PC-9 (cell line): ENCODE measurements at regions not wholly inside any gene's neighbourhood (a gene's known extent, or its start where the extent isn't known, plus 50 kb on each side); places are given as distances from the start of the nearest gene placed in this dataset.

Experiments used
- BruUV-seq: library from RNA; stranded (reverse); fragments of 400-500 nt; replicated peaks from 2 replicates; lab custom pipeline; 2021; lab: Mats Ljungman, UMichigan
- CTCF ChIA-PET: fragments of 300-600 bp; sonication (Branson Sonifier 250); formaldehyde crosslinking; loops from one replicate; lab custom pipeline; 2022; ENCODE audit warnings: antibody characterized with exemption; lab: Charles Lee
- POLR2A ChIA-PET: fragments of 300-600 bp; sonication (Branson Sonifier 250); formaldehyde crosslinking; loops from one replicate; lab custom pipeline; 2022; ENCODE audit warnings: antibody characterized with exemption; ENCODE audit not compliant: unreplicated experiment; lab: Charles Lee
- DNase-seq, 2 experiments: peaks; one replicate each; pipeline versions ENCODE4 v3.0.0 to v3.0.0-alpha.2; 2015 to 2022; ENCODE audit warnings: mixed read lengths in 1 of 2
- H2AFZ ChIP-seq: fragments of 200-600 bp; sonication (generic); 2 replicates; pipeline ENCODE4 v1.8.1; 2017; ENCODE audit warnings: antibody characterized with exemption
- H3F3A ChIP-seq: fragments of 200-600 bp; sonication (generic); 2 replicates; pipeline ENCODE4 v1.8.1; 2017; ENCODE audit warnings: antibody characterized with exemption, mild to moderate bottlenecking, low read depth; ENCODE audit not compliant: insufficient read depth
- H3K27ac ChIP-seq: fragments of 200-600 bp; sonication (generic); 2 replicates; pipeline ENCODE4 v1.6.1; 2016; ENCODE audit warnings: mixed run types
- H3K27me3 ChIP-seq: fragments of 200-600 bp; sonication (generic); 2 replicates; pipeline ENCODE4 v1.6.1; 2016; ENCODE audit warnings: low read depth, mixed run types; ENCODE audit not compliant: insufficient read depth
- H3K36me3 ChIP-seq: fragments of 200-600 bp; sonication (generic); 2 replicates; pipeline ENCODE4 v1.6.1; 2016; ENCODE audit warnings: low read depth, mixed run types
- H3K4me1 ChIP-seq: fragments of 200-600 bp; sonication (generic); replicated peaks from 2 replicates; pipeline ENCODE4 v1.6.1; 2016; ENCODE audit warnings: mixed run types; ENCODE audit not compliant: insufficient read depth
- H3K4me2 ChIP-seq: fragments of 200-600 bp; sonication (generic); 2 replicates; pipeline ENCODE4 v1.6.1; 2017; ENCODE audit warnings: mixed run types
- H3K4me3 ChIP-seq: fragments of 200-600 bp; sonication (generic); 2 replicates; pipeline ENCODE4 v1.6.1; 2016; ENCODE audit warnings: mixed run types
- H3K79me2 ChIP-seq: fragments of 200-600 bp; sonication (generic); 2 replicates; pipeline ENCODE4 v1.6.1; 2017; ENCODE audit warnings: low read depth, mixed run types
- H3K9me2 ChIP-seq: fragments of 200-600 bp; sonication (generic); 2 replicates; pipeline ENCODE4 v1.8.1; 2017; ENCODE audit warnings: mild to moderate bottlenecking; ENCODE audit not compliant: insufficient read depth
- H3K9me3 ChIP-seq: fragments of 200-600 bp; sonication (generic); 2 replicates; pipeline ENCODE4 v1.8.1; 2016; ENCODE audit warnings: low read depth; ENCODE audit not compliant: insufficient read depth
- H4K20me1 ChIP-seq: fragments of 200-600 bp; sonication (generic); 2 replicates; pipeline ENCODE4 v1.8.1; 2017; ENCODE audit not compliant: insufficient read depth
- CTCF ChIP-seq: fragments of 200-600 bp; sonication (generic); conservative IDR thresholded peaks from 2 replicates; pipeline ENCODE4 v1.6.1; 2017; ENCODE audit warnings: mixed run types, antibody characterized with exemption, mild to moderate bottlenecking, moderate library complexity
- EZH2 ChIP-seq: fragments of 200-600 bp; sonication (generic); IDR thresholded peaks from 2 replicates; pipeline ENCODE4 v1.8.0; 2017; ENCODE audit warnings: antibody characterized with exemption, low read depth
- intact Hi-C: fragments of 100-400 bp; cut with micrococcal nuclease; formaldehyde crosslinking; loops from one replicate; pipeline ENCODE4 v1.10.0; 2022; ENCODE audit not compliant: unreplicated experiment

DNA sequence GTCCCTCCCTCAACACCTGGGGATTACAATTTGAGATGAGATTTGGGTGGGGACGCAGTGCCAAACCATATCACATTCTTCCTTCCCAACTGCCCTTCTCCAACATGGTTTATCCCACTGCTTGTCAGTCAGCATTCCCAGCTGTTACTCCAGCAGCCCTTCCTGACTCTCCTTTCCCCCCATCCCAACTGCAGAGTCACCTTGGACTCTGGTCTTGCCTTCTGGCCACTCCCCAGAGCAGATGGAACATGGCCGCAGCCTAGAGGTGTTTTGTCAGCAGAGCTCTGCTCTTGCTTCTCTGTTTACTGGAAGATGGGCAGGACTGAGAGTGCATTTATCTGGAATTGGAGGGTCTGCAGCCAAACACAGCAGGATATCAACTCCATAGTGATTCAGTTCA is 51.2 kb upstream of the MEX3C start:
- Histone ChIP-seq H3K4me3 (no peak overlapping the region), H3K27me3 (no peaks in the 10 kb centered on the region), H4K20me1 (no peaks in the 10 kb centered on the region), H2AFZ (no peak overlapping the region), H3K36me3 (no peaks in the 10 kb centered on the region), H3K9me2 (no peaks in the 10 kb centered on the region), H3K9me3 (no peaks in the 10 kb centered on the region), H3K27ac (no peak overlapping the region), H3K4me2 (no peak overlapping the region), H3K4me1 (no peaks in the 10 kb centered on the region), H3F3A (no peaks in the 10 kb centered on the region), H3K79me2 (no peaks in the 10 kb centered on the region)
- CTCF ChIA-PET, result no interaction called here
- DNase-seq, result no peak
- TF ChIP-seq CTCF, result no peak
- no peak for TF ChIP-seq EZH2
- intact Hi-C loops, result no loop called here
- no TSS peak for BruUV-seq
- POLR2A ChIA-PET, result no interaction called here

DNA sequence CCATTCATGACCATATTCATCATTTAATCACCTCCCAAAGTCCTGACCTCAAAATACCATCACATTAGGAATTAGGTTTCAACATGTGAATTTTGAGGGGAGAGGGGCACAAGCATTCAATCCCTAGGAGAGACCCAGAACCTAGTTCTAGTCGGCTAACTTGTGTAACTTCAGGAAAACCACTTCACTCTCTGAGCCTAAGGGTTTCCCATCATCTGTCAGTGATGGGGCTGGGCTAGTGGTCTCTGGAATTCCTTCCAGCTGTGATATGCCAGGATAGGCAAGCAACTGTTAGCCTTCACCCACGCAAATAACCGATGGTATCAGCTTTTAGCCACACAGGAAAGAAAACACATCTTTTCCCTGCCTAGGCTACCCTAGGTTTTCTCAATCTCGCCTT is 52.5 kb upstream of the MEX3C start:
- no peaks in the 10 kb centered on the region for H4K20me1 ChIP-seq
- intact Hi-C loops, result no loop called here
- H3K4me1 ChIP-seq, result no peaks in the 10 kb centered on the region
- H2AFZ ChIP-seq, result no peak overlapping the region
- DNase-seq, result no peak
- H3F3A ChIP-seq, result no peaks in the 10 kb centered on the region
- TF ChIP-seq EZH2 (no peak), CTCF (no peak)
- no peaks in the 10 kb centered on the region for H3K9me2 ChIP-seq
- no peaks in the 10 kb centered on the region for H3K9me3 ChIP-seq
- H3K36me3 ChIP-seq, result no peaks in the 10 kb centered on the region
- H3K27me3 ChIP-seq, result no peaks in the 10 kb centered on the region
- no peak overlapping the region for H3K4me2 ChIP-seq
- POLR2A ChIA-PET, result no interaction called here
- BruUV-seq, result no TSS peak
- H3K27ac ChIP-seq, result no peak overlapping the region
- CTCF ChIA-PET, result no interaction called here
- H3K4me3 ChIP-seq, result no peak overlapping the region
- no peaks in the 10 kb centered on the region for H3K79me2 ChIP-seq

DNA sequence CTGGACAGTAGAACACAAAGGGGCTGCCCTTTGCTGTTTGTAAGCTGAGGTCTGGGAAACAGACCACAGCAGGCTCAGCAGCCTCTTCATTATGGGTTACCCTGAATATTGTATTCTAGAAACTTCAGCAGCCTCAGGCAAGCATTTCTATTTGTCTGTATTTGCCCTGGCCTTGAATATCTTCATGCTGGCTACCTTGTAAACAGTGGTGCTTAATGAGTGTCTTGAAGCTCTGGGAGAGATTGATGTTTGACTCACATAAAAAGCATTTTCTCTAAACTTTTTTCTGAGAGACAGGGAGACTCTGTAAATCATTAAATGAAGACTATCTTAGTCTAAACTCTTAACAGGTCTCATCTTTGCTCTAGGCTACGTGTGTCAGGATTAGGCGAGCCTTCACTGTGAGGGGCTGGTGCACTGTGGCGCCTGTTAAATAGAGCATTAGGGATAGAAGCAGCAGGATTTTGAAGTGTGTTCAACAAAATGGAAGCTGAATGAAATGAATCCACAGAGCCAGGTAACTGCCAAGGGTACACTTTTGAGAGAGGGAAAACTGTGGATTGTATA is 53.1 kb upstream of the MEX3C start:
- no peaks in the 10 kb centered on the region for H3K79me2 ChIP-seq
- no TSS peak for BruUV-seq
- H3K27ac ChIP-seq, result no peak overlapping the region
- no peaks in the 10 kb centered on the region for H3K4me1 ChIP-seq
- H3K36me3 ChIP-seq, result no peaks in the 10 kb centered on the region
- H3F3A ChIP-seq, result no peaks in the 10 kb centered on the region
- no peaks in the 10 kb centered on the region for H3K9me2 ChIP-seq
- H3K4me2 ChIP-seq, result no peak overlapping the region
- H3K4me3 ChIP-seq, result no peak overlapping the region
- POLR2A ChIA-PET, result no interaction called here
- CTCF ChIA-PET, result no interaction called here
- no peaks in the 10 kb centered on the region; the same call in 1 of the 2 replicates for H3K9me3 ChIP-seq
- no peaks in the 10 kb centered on the region for H4K20me1 ChIP-seq
- intact Hi-C loops, result no loop called here
- no peak for TF ChIP-seq CTCF
- no peak for TF ChIP-seq EZH2
- H3K27me3 ChIP-seq, result no peaks in the 10 kb centered on the region
- DNase-seq, result no peak
- no peak overlapping the region for H2AFZ ChIP-seq
